ENCODE measurements at regions not wholly inside any gene's neighbourhood (a gene's known extent, or its start where the extent isn't known, plus 50 kb on each side); places are given as distances from the start of the nearest gene placed in this dataset.

DNA sequence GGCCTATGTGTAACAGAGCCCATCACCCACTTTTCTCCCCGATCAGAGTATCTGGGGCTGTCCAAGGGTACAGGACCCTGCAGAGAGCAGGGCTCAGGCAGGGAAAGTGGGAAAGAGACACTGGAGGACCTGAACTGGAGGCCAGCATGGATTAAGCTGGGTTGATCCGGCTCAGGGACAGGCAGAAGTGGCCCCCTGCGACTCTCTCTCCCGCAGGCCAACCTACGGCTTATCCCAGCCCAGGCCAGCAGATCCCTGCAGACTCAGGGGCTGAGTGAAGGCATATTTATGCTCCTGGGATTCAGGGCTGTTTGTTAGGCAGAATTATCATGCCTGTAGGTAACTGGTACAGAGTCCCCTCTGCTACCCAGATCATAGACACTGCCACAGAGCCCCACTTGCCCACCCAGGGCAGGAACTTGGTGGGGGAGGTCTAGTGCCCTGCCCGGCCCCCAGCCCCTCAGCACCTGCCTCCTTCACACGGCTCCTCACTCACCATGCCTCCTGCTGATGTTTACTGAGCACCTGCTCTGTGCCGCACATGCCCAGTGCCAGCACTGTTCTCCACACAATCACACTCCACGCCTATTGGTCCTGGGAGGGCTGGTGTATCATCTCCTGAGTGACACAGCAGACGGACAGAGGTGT, 87.3 kb downstream of the ADRA2C start:
- TF ChIP-seq CTCF (conservative IDR thresholded peaks at IDR 0.05; ENCODE audit: low read depth, low read length) (no peak), EZH2 (IDR thresholded peaks at IDR 0.05; ENCODE audit: borderline replicate concordance, low read depth, low read length, poor library complexity, severe bottlenecking) (no peak)

Measured in A673 (cell line).